Right lobe of liver (tissue), 6 donors: ENCODE measurements at regions not wholly inside any gene's neighbourhood (a gene's known extent, or its start where the extent isn't known, plus 50 kb on each side); places are given as distances from the start of the nearest gene placed in this dataset.

ENCODE experiments used
- ATAC-seq, 4 donors: fragments of 200-7000 bp; cut with Tn5 transposase; one replicate each; pipeline ENCODE4 v1.9.1; 2020; ENCODE audit warnings: mild to moderate bottlenecking in 4 of 4, moderate library complexity in 4 of 4
- DNase-seq, 3 donors: peaks; one replicate each; pipeline ENCODE4 v3.0.0-alpha.2; 2020
- H3K27ac ChIP-seq, 3 donors: fragments of 200-600 bp; one replicate each; pipeline ENCODE4 v1.8.0; 2022
- H3K27me3 ChIP-seq, 2 donors: fragments of 200-600 bp; one replicate each; pipeline ENCODE4 v1.8.0; 2022
- H3K36me3 ChIP-seq, 4 donors: fragments of 200-600 bp; sonication (generic) in 1 of 4; one replicate each; pipeline versions ENCODE4 v1.5.1 to v1.8.0; 2017 to 2022; ENCODE audit warnings: control low read depth in 1 of 4
- H3K4me1 ChIP-seq, 4 donors: fragments of 200-600 bp; sonication (generic) in 1 of 4; one replicate each; pipeline versions ENCODE4 v1.5.1 to v1.8.0; 2017 to 2022; ENCODE audit warnings: control low read depth in 1 of 4
- H3K4me3 ChIP-seq, 3 donors: fragments of 200-600 bp; one replicate each; pipeline ENCODE4 v1.8.0; 2022
- H3K9me3 ChIP-seq, 4 donors: fragments of 200-600 bp; sonication (generic) in 1 of 4; one replicate each; pipeline versions ENCODE4 v1.5.1 to v1.8.0; 2017 to 2022; ENCODE audit warnings: control low read depth in 1 of 4
- CTCF ChIP-seq, 4 donors: fragments of 200-600 bp in 3 of 4; fragments of 450-650 bp in 1 of 4; IDR thresholded peaks; one replicate each; pipeline versions ENCODE4 v1.5.1 to v1.8.0; 2016 to 2022; ENCODE audit warnings: antibody characterized with exemption in 4 of 4, mild to moderate bottlenecking in 2 of 4
- POLR2A ChIP-seq: fragments of 450-650 bp; IDR thresholded peaks from one replicate; pipeline ENCODE4 v1.6.1; 2017; ENCODE audit warnings: antibody characterized with exemption, mild to moderate bottlenecking
- WGBS: methylation state at CpG from one replicate; pipeline ENCODE4 v1.1.6; 2018; ENCODE audit warnings: low coverage, low lambda C conversion rate; ENCODE audit not compliant: insufficient coverage; ENCODE audit errors: missing lambda C conversion rate; 5-methylcytosine and 5-hydroxymethylcytosine counted together
- intact Hi-C, 2 donors: fragments of 100-400 bp; cut with DNase I; formaldehyde crosslinking; loops; one replicate each; pipeline versions ENCODE4 v1.11.2 to v1.14.1; 2022
- donor health status: DM: no; HTN: yes; CAD: no.
- donor health status: DM: no; HTN: no; CAD: no.
- donor health status: DM: no; HTN: no; CAD: no.
- donor health status: DM: no; HTN: yes; CAD: no.
- donor health status: DM: no; HTN: yes; CAD: no.

DNA sequence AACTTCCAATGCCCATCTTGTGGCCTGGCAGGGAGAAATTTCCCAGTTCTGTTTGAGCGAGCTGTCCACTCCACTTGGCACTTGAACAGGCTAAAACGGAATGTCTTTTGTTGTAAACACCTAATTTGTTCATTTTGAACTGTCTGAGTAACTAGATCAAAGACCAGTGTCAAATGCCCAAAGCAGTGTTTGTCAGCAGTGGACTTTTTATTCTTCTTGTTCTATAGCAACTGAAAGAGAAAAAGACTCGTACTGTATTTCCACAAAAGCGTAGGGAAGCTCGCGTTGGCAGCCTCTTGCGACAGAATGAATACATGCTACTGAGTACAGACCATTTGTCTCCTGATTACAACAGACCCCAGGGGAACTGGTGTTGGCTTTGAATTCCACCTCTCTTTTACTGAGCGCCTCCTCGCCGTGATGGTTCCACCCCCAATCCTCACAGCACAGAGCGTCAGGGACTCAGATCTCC lies 601.8 kb upstream of the ZNF608 start:
- intact Hi-C loops, result no loop called here
- Histone ChIP-seq H3K4me3 (no peak overlapping the region), H3K36me3 (no peaks in the 10 kb centered on the region), H3K27ac (no peak overlapping the region), H3K27me3 (no peaks in the 10 kb centered on the region), H3K4me1 (no peaks in the 10 kb centered on the region), H3K9me3 (no peaks in the 10 kb centered on the region)
- TF ChIP-seq POLR2A, result no peak
- no peak for TF ChIP-seq CTCF (IDR thresholded peaks at IDR 0.05)
- ATAC-seq, result no peak
- WGBS, result 61% methylated on average over 11 of the region's 11 CpGs
- DNase-seq, result no peak

DNA sequence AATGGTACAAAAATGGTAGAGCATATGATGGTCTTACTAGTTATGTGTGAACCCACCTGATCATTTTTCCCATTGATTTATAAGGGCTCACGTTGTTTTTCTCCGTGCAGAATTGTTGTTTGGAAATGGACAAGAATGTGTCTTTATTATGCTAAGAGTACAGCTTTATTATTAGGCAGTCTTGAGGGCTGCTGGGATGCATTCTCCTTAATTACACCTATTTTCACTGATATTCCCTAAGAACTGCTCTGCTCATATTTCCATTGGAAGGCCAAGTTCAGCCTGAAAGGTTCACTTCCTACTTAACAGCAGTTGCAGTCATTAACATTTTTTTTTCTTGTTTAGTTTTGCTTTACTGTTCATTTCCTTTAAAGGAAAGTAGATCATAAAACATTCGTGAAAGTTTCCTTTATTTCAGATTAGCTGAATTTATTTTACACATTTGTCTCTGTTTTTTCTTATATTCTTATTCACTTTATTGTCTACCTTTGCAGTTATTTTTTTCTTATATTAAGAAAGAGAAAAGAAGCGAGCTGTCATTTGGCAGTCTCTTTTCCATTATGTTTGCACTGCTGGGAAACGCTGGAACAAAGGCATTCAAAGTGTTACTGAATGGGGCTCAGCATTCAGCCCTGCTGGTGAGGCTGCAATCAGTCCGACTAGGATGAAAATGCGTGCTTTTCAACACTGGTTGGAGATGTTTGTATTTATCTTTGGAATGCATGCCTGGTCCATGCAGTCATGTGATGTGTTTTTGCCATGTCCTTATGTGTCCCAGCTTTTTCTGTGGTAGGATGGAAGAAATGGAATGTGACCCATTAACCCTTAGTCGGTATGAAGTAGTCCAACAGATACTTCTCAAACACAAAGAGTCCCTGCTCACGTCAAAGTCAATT lies 602.7 kb upstream of the ZNF608 start:
- intact Hi-C loops, result no loop called here
- Histone ChIP-seq H3K36me3 (no peaks in the 10 kb centered on the region), H3K27me3 (no peaks in the 10 kb centered on the region), H3K4me3 (no peak overlapping the region), H3K4me1 (no peaks in the 10 kb centered on the region), H3K9me3 (no peaks in the 10 kb centered on the region), H3K27ac (no peak overlapping the region)
- TF ChIP-seq POLR2A (no peak), CTCF (IDR thresholded peaks at IDR 0.05) (no peak)
- DNase-seq, result no peak
- no peak for ATAC-seq
- WGBS, result 48% methylated on average over 9 of the region's 9 CpGs

- H3K4me1 ChIP-seq, result no peaks in the 10 kb centered on the region
- DNase-seq (no peak), ATAC-seq (no peak)
- no peak overlapping the region for H3K4me3 ChIP-seq
- no peaks in the 10 kb centered on the region for H3K36me3 ChIP-seq
- no peaks in the 10 kb centered on the region for H3K9me3 ChIP-seq
- intact Hi-C loops, result no loop called here
- no peaks in the 10 kb centered on the region for H3K27me3 ChIP-seq
- no peak for TF ChIP-seq CTCF (IDR thresholded peaks at IDR 0.05)
- no peak for TF ChIP-seq POLR2A
- no peak overlapping the region for H3K27ac ChIP-seq
These were observed 611.2 kb upstream of the ZNF608 start for GRCh38 chr5:125357660-125358059.

DNA sequence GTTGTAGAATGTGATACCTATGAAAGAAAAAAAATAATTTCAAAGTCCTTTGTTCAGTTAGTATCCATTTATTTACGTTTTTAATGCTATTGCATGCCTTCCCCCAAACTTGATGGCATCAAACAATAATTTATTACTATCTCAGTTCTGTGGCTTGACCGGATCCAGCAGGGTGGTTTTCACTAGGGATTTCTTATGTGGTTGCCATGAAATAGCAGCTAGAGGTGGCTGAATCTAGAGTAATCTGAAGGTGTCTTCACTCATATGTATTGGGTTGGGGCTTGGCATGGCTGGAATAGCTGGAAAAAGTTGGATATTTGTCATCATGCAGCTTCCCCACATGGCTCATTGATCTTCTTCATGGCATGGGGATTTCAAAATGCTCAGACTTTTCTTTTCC lies 619.3 kb upstream of the ZNF608 start:
- Histone ChIP-seq H3K27me3 (no peaks in the 10 kb centered on the region), H3K9me3 (no peaks in the 10 kb centered on the region), H3K27ac (no peak overlapping the region), H3K4me3 (no peak overlapping the region), H3K4me1 (no peaks in the 10 kb centered on the region), H3K36me3 (no peaks in the 10 kb centered on the region)
- TF ChIP-seq CTCF (IDR thresholded peaks at IDR 0.05) (no peak), POLR2A (no peak)
- intact Hi-C loops, result no loop called here
- DNase-seq, result no peak
- 71% methylated on average over 2 of the region's 2 CpGs for WGBS
- no peak for ATAC-seq
